Small intestine (tissue), 7 donors: ENCODE measurements at regions not wholly inside any gene's neighbourhood (a gene's known extent, or its start where the extent isn't known, plus 50 kb on each side); places are given as distances from the start of the nearest gene placed in this dataset.

ENCODE experiments used
- DNase-seq, 2 donors: peaks; one replicate each; pipeline versions ENCODE4 v3.0.0 to v3.0.0-alpha.2; 2013
- FAIRE-seq: peaks from 2 replicates; lab custom pipeline; 2012; peaks lifted over from hg19 to GRCh38; lab: Jason Lieb, UNC
- H3K27ac ChIP-seq, 3 donors: one replicate each; pipeline ENCODE4 v1.5.1; 2013; ENCODE audit warnings: low read length in 2 of 3, mild to moderate bottlenecking in 2 of 3, control low read depth in 1 of 3, inconsistent platforms in 1 of 3, low read depth in 1 of 3, moderate library complexity in 1 of 3
- H3K27me3 ChIP-seq, 3 donors: one replicate each; pipeline ENCODE4 v1.6.1; 2013; ENCODE audit warnings: low read length in 3 of 3, inconsistent platforms in 1 of 3; ENCODE audit not compliant: control insufficient read depth in 3 of 3, insufficient read depth in 3 of 3
- H3K36me3 ChIP-seq, 3 donors: one replicate each; pipeline ENCODE4 v1.6.1; 2013; ENCODE audit warnings: low read length in 3 of 3, inconsistent platforms in 1 of 3, low read depth in 1 of 3, mild to moderate bottlenecking in 1 of 3, moderate library complexity in 1 of 3; ENCODE audit not compliant: control insufficient read depth in 3 of 3, insufficient read depth in 2 of 3
- H3K4me1 ChIP-seq, 3 donors: one replicate each; pipeline ENCODE4 v1.6.1; 2013; ENCODE audit warnings: low read length in 2 of 3, inconsistent platforms in 1 of 3, low read depth in 1 of 3, mild to moderate bottlenecking in 1 of 3, moderate library complexity in 1 of 3; ENCODE audit not compliant: control insufficient read depth in 3 of 3, insufficient read depth in 2 of 3
- H3K4me3 ChIP-seq, 3 donors: one replicate each; pipeline ENCODE4 v1.5.1; 2013; ENCODE audit warnings: low read length in 3 of 3, control low read depth in 1 of 3, inconsistent platforms in 1 of 3, low read depth in 1 of 3, mild to moderate bottlenecking in 1 of 3, moderate library complexity in 1 of 3
- H3K9me3 ChIP-seq, 2 donors: one replicate each; pipeline ENCODE4 v1.6.1; 2013; ENCODE audit warnings: low read depth in 1 of 2, low read length in 1 of 2; ENCODE audit not compliant: control insufficient read depth in 2 of 2, insufficient read depth in 1 of 2
- WGBS, 3 donors: extraction: QIAGEN DNeasy Blood & Tissue Kit; methylation state at CpG; one replicate each; pipeline ENCODE4 v1.1.7; 2013; 5-methylcytosine and 5-hydroxymethylcytosine counted together
- donor health status: healthy with polysubstance abuse.
- donor health status: control.
- donor health status: control.
- donor health status: Bipolar disorder and iron deficiency.
- donor health status: healthy.

DNA sequence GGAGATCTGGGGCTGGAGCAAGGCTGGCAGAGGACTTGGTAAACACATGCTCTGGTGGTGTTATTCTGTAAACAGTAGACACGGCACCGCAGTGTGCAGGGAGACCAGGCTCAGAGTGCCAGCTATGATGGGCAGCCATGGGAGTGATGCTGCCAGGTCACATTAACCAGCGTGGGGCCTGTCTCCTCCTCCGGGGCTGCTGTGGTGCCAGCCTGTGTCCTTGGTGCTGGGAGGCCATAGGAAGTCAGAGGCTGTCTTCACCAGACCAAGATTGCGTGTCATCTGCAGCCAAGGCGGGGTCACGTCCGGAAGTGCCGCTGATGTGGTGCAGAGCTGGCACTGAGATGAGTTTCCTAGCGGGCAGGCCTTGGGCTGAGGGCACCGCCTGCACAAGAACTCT, 236.0 kb downstream of the GLRX3 start:
- H3K4me1 ChIP-seq: no peaks in the 10 kb centered on the region
- 86 to 92% (median 90%) methylated on average over 11 of the region's 11 CpGs for WGBS, 3 donors
- no peaks in the 10 kb centered on the region for H3K36me3 ChIP-seq
- no peaks in the 10 kb centered on the region for H3K27me3 ChIP-seq
- H3K9me3 ChIP-seq: no peaks in the 10 kb centered on the region
- no peak overlapping the region for H3K4me3 ChIP-seq
- H3K27ac ChIP-seq: no peak overlapping the region
- DNase-seq (no peak), FAIRE-seq (no peak)

DNA sequence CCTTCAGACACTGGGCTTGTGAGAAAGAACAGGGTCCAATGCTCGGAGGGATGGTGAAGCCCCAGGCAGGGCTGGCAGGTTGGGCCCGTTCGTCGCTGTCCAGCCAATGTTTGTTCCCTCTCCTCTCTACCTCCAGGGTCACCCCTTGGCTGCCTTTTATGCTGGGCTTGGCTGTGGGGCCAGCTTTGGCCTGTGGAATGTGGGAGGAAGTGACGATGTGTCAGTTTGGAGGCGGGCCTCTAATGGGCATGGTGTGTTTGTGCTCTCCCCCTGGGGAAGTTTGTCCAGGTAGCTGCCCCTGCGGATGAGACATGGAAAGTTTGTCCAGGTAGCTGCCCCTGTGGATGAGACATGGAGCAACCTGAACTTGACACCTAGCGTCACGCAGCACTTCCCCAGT, 236.7 kb downstream of the GLRX3 start:
- Histone ChIP-seq H3K4me1 (no peaks in the 10 kb centered on the region), H3K27ac (no peak overlapping the region), H3K9me3 (no peaks in the 10 kb centered on the region), H3K27me3 (no peaks in the 10 kb centered on the region), H3K4me3 (no peak overlapping the region), H3K36me3 (no peaks in the 10 kb centered on the region)
- 81 to 94% (median 91%) methylated on average over 9 of the region's 9 CpGs for WGBS, 3 donors
- no peak for DNase-seq
- no peak for FAIRE-seq

DNA sequence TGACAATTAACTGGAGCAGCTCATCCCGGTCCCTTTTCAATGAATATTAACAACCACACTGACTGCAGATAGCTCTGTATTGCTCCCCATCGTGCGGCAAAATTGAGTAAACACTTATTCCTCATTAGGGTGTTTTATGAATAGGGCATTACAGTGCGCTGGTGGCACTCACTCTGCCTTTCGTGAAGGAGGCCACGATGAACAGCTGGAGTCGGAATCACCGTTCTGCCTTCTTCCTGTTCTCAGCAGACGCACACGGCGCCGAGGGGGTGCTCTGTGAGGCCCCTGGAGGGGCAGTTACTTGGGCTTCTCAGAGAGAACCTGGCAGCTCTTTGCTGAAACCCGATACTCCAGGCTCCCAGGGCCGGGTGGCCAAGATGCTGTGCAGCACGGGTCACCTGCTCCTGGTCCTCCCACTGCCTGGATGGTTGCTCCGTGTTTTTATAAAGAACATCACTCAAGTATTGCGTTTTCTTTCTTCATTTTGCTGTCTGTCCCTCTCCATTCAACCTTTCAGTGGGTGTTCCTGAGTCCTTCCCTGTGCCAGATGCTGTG, 241.9 kb downstream of the GLRX3 start:
- no peak overlapping the region for H3K4me3 ChIP-seq
- no peaks in the 10 kb centered on the region for H3K4me1 ChIP-seq
- FAIRE-seq (no peak), DNase-seq (no peak)
- H3K36me3 ChIP-seq: no peaks in the 10 kb centered on the region
- 61 to 85% (median 76%) methylated on average over 17 of the region's 17 CpGs for WGBS, 3 donors
- H3K9me3 ChIP-seq: no peaks in the 10 kb centered on the region
- H3K27ac ChIP-seq: no peak overlapping the region
- no peaks in the 10 kb centered on the region for H3K27me3 ChIP-seq

DNA sequence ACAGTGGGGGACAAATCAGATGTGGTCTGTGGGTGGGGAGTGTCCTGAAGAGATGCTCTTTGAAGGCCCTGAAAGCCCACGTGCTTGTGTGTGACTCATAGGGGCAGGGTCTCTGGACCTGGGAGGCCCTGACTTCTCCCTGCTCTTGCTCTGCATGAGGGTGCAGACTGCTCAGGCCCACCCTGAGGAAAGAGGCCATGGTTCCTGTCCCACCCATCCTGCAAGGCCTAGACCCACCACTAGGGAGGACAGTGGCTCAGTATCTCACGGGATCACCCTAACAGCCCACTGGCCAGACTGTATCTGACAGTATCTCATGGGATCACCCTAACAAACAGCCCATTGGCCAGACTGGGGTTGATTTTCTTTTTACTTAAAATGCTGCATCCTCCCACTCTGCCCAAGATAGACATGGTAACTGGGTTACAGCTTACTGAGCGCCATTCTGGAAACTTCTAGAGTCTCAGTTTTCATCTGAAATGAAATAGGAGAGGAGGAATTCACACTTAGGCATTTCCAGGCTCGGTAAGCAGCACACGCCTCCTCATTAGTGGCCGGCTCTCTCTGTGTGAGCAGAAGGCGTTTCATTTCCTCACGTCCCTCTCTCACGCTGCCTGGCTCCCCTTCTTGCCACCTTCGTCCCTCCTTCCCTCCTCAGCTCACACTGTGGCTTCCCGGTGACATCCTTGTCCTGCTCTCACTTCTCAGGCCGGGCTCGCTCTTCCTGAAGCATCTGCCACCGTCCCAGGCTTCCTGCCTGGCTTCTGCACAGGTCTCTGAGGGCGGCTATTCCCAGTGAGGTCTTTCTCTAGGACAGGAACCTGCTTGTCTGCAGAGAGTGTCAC, 242.6 kb downstream of the GLRX3 start:
- H3K27ac ChIP-seq: no peak overlapping the region
- WGBS, 3 donors: 53 to 78% (median 64%) methylated on average over 15 of the region's 15 CpGs
- FAIRE-seq (no peak), DNase-seq (no peak)
- H3K27me3 ChIP-seq: no peaks in the 10 kb centered on the region
- no peak overlapping the region for H3K4me3 ChIP-seq
- H3K36me3 ChIP-seq: no peaks in the 10 kb centered on the region
- H3K4me1 ChIP-seq: no peaks in the 10 kb centered on the region
- no peaks in the 10 kb centered on the region for H3K9me3 ChIP-seq

DNA sequence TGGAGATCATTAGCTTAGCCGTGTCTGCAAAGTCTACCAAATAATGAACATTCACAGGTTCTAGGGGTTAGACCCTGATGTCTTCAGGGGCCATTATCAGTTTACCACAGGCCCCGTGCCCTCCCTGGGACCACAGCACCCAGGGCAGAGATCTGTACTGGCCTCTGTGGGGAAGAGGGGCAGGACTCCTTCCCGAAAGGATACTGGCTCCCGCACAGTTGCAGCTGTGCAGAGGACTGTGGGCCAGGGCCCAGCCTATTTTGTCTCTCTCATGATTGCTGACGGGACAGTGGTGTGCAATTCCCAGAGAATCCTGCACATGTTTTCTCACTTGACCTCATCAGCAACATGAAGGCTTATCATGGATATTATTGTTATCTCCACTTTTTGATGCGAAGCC, 243.9 kb downstream of the GLRX3 start:
- no peak for FAIRE-seq
- Histone ChIP-seq H3K27ac (no peak overlapping the region), H3K9me3 (no peaks in the 10 kb centered on the region), H3K4me3 (no peak overlapping the region), H3K4me1 (no peaks in the 10 kb centered on the region), H3K36me3 (no peaks in the 10 kb centered on the region), H3K27me3 (no peaks in the 10 kb centered on the region)
- 42 to 85% (median 46%) methylated on average over 6 of the region's 6 CpGs for WGBS, 3 donors
- no peak for DNase-seq

- no peak overlapping the region for H3K4me3 ChIP-seq
- no peaks in the 10 kb centered on the region for H3K27me3 ChIP-seq
- H3K4me1 ChIP-seq: no peaks in the 10 kb centered on the region
- WGBS, 3 donors: 86 to 94% (median 91%) methylated on average over 7 of the region's 7 CpGs
- DNase-seq (no peak), FAIRE-seq (no peak)
- H3K9me3 ChIP-seq: no peaks in the 10 kb centered on the region
- H3K27ac ChIP-seq: no peak overlapping the region
- no peaks in the 10 kb centered on the region for H3K36me3 ChIP-seq
Observed at GRCh38 chr10:130382031-130382430, 245.8 kb downstream of the GLRX3 start.

DNA sequence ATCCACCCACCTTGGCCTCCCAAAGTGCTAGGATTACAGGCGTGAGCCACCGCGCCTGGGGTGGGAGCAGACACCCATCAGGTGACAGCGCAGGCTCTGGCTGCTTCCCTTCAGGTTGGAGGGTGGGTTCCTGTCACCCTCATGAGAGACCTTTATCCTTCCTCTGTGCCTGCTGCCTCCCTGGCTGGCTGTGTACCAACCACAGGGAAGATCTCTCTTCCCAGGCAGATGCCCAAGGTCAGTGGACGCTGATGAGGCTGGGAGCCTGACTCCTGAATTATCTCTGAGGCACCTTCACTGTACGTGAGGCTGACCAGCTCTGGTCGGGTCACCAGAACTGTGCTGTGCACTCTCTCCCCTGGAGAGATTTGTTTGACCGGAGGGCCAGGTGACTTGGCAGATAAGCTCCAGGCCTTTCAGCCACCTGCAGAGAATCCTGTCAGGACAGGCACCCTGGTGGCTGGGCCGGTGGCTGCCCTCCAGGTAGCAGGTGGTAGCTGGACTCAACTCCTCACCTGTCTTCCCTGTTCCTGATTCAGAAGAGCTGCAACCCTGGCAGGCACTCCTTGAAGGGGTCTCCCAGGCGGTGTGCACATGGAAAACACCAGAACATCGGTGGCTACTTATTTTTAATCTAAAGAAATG, 251.9 kb downstream of the GLRX3 start:
- Histone ChIP-seq H3K27me3 (peaks cover 0 to 2% (median 0%) of the 10 kb centered on the region in 3 donors), H3K9me3 (no peaks in the 10 kb centered on the region), H3K4me3 (no peak overlapping the region), H3K4me1 (no peaks in the 10 kb centered on the region), H3K27ac (no peak overlapping the region), H3K36me3 (no peaks in the 10 kb centered on the region)
- DNase-seq (no peak), FAIRE-seq (no peak)
- 68 to 75% (median 74%) methylated on average over 11 of the region's 11 CpGs for WGBS, 3 donors

GRCh38 chr10:130388746-130389145, 252.6 kb downstream of the GLRX3 start:
- Histone ChIP-seq H3K9me3 (peaks cover 0 to 3% of the 10 kb centered on the region in 2 donors), H3K4me3 (no peak overlapping the region), H3K27ac (no peak overlapping the region), H3K4me1 (no peaks in the 10 kb centered on the region), H3K27me3 (peaks cover 0 to 2% (median 0%) of the 10 kb centered on the region in 3 donors), H3K36me3 (no peaks in the 10 kb centered on the region)
- no peak for FAIRE-seq
- no peak for DNase-seq
- 68 to 80% (median 76%) methylated on average over 6 of the region's 6 CpGs for WGBS, 3 donors
